Activated CD8-positive, alpha-beta memory T cell treated with anti-CD3 and anti-CD28 coated beads, Interleukin-2, amount 50 U/mL, for 48 hours (primary cell): ENCODE measurements at regions not wholly inside any gene's neighbourhood (a gene's known extent, or its start where the extent isn't known, plus 50 kb on each side); places are given as distances from the start of the nearest gene placed in this dataset.
A peak's percentile ranks its signal among the peaks of the same experiment; 100 is the strongest.

Experiments
- DNase-seq: peaks from one replicate; pipeline ENCODE4 v3.0.0-alpha.2; 2020

GRCh38 chr22:48137640-48138039 is 1375.2 kb downstream of the TBC1D22A start:
- DNase-seq = no peak

GRCh38 chr22:48135592-48135991 is 1373.1 kb downstream of the TBC1D22A start:
- DNase-seq = no peak

- no peak for DNase-seq
Observed at GRCh38 chr22:48125416-48125815, 1363.0 kb downstream of the TBC1D22A start.

- no peak for DNase-seq
Observed at GRCh38 chr22:48121984-48122383, 1359.5 kb downstream of the TBC1D22A start.

GRCh38 chr22:48118654-48119053 is 1356.2 kb downstream of the TBC1D22A start:
- DNase-seq = no peak

GRCh38 chr22:48116871-48117270 is 1354.4 kb downstream of the TBC1D22A start:
- DNase-seq = no peak

GRCh38 chr22:48112687-48113521 is 1350.5 kb downstream of the TBC1D22A start:
- no peak for DNase-seq

- no peak for DNase-seq
Observed at GRCh38 chr22:48106715-48107259, 1344.3 kb downstream of the TBC1D22A start.

GRCh38 chr22:48106215-48106614 is 1343.8 kb downstream of the TBC1D22A start:
- DNase-seq = no peak

- no peak for DNase-seq
Observed at GRCh38 chr22:48105259-48105658, 1342.8 kb downstream of the TBC1D22A start.

GRCh38 chr22:48104766-48105165 is 1342.3 kb downstream of the TBC1D22A start:
- DNase-seq = no peak

GRCh38 chr22:48104102-48104738 is 1341.8 kb downstream of the TBC1D22A start:
- no peak for DNase-seq

GRCh38 chr22:48103126-48103875 is 1340.9 kb downstream of the TBC1D22A start:
- DNase-seq = no peak

GRCh38 chr22:48102581-48102980 is 1340.1 kb downstream of the TBC1D22A start:
- no peak for DNase-seq

- DNase-seq = peak; percentile 29
Observed at GRCh38 chr22:48101704-48102103, 1339.3 kb downstream of the TBC1D22A start.

- DNase-seq = peak; percentile 10
Observed at GRCh38 chr22:48100685-48101417, 1338.4 kb downstream of the TBC1D22A start.

GRCh38 chr22:48099671-48100070 is 1337.2 kb downstream of the TBC1D22A start:
- DNase-seq = peak; percentile 34

- peak; percentile 41 for DNase-seq
Observed at GRCh38 chr22:48099251-48099650, 1336.8 kb downstream of the TBC1D22A start.

- DNase-seq = no peak
Observed at GRCh38 chr22:48098921-48099245, 1336.4 kb downstream of the TBC1D22A start.

GRCh38 chr22:48098243-48098920 is 1335.9 kb downstream of the TBC1D22A start:
- no peak for DNase-seq

- no peak for DNase-seq
Observed at GRCh38 chr22:48097723-48098122, 1335.3 kb downstream of the TBC1D22A start.
